HFF-Myc (cell line): ENCODE measurements at regions not wholly inside any gene's neighbourhood (a gene's known extent, or its start where the extent isn't known, plus 50 kb on each side); places are given as distances from the start of the nearest gene placed in this dataset.

Source experiments
- DNase-seq: peaks from one replicate; pipeline ENCODE4 v3.0.0-alpha.2; 2011; ENCODE audit warnings: low read depth; ENCODE audit errors: extremely low read depth
- H3K4me3 ChIP-seq: replicated peaks from 2 replicates; pipeline ENCODE4 v1.5.1; 2011; ENCODE audit warnings: low read depth, mild to moderate bottlenecking, control low read depth, low read length
- TF ChIP-seq, protein P1 (sequence below): IDR thresholded peaks from 2 replicates; pipeline ENCODE4 v1.5.1; 2012; ENCODE audit warnings: mild to moderate bottlenecking, low read depth, low read length, control low read depth; ENCODE audit errors: missing control alignments

DNA sequence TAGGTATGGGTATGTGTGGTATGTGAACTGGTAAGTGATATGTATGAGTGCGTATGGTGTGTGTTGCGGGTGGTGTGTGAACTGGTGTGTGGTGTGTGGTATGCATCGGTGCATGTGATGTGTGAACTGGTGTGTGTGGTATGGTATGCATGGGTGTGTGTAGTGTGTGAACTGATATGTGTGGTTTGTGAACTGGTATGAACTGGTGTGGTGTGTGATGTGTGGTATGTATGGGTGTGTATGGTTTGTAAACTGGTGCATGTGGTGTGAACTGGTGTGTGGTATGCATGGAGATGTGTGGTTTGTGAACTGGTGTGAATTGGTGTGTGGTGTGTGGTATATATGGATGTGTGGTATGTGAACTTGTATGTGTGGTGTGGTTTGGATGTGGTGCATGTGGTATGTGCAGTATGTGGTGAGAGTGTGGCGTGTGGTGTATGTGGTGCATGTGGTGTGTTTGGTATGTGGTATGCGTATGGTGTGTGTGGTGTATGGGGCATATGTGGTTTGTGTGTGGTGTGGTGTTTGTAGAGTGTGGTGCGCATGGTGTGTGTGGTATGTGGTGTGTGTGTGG, 208.9 kb upstream of the TNP1 start:
- TF ChIP-seq, protein P1, sequence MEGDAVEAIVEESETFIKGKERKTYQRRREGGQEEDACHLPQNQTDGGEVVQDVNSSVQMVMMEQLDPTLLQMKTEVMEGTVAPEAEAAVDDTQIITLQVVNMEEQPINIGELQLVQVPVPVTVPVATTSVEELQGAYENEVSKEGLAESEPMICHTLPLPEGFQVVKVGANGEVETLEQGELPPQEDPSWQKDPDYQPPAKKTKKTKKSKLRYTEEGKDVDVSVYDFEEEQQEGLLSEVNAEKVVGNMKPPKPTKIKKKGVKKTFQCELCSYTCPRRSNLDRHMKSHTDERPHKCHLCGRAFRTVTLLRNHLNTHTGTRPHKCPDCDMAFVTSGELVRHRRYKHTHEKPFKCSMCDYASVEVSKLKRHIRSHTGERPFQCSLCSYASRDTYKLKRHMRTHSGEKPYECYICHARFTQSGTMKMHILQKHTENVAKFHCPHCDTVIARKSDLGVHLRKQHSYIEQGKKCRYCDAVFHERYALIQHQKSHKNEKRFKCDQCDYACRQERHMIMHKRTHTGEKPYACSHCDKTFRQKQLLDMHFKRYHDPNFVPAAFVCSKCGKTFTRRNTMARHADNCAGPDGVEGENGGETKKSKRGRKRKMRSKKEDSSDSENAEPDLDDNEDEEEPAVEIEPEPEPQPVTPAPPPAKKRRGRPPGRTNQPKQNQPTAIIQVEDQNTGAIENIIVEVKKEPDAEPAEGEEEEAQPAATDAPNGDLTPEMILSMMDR = no peak
- no peak for DNase-seq
- H3K4me3 ChIP-seq = no peak overlapping the region

DNA sequence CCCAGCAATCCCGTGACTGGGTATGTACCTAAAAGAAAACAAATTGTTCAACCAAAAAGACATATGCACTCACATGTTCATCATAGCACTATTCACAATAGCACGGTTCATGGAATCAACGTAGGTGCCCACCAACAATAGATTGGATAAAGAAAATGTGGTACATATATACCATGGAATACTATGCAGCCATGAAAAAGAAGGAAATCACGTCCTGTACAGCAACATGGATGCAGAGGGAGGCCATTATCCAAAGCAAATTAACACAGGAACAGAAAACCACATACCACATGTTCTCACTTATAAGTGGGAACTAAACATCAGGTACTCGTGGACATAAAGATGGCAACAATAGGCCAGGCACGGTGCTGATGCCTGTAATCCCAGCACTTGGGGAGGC, 207.9 kb upstream of the TNP1 start:
- DNase-seq = no peak
- TF ChIP-seq, protein P1 = no peak
- H3K4me3 ChIP-seq = no peak overlapping the region

DNA sequence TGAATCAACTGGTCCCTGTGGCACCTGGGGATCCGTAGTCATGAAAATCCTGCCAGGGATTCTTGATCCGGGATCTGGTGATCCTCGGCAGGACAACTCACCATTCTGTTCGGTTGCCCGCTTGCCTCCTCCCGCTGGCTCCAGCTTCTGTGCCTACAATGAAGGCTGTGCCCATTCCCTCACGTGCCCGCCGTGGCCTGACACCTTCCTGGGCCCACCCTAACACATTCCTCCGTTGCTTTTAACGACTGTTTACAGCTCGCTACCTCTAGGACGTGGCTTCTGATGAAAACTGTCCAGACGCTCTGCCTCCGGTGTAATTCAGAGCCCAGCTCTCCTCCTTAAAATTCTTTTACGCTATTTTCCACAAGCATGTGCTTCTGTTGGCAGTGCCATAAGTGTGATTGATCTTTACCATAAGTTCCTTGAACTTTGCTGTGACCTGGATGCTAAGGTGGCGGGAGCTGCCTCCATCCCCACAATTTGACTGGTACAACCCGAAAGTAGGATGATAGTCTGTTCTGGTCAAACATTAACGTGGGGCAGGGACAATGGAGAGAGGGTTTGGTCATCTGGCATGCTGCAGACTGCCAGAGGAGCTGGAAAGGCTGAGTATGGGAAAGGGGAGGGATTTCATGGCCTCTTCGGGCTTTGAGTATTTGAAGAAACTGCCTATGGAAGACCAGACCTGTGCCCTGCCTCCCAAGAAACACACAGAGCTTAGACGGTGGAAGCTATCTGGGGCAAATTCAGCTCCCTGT, 206.8 kb upstream of the TNP1 start:
- DNase-seq = no peak
- H3K4me3 ChIP-seq = no peak overlapping the region
- TF ChIP-seq, protein P1 = no peak

DNA sequence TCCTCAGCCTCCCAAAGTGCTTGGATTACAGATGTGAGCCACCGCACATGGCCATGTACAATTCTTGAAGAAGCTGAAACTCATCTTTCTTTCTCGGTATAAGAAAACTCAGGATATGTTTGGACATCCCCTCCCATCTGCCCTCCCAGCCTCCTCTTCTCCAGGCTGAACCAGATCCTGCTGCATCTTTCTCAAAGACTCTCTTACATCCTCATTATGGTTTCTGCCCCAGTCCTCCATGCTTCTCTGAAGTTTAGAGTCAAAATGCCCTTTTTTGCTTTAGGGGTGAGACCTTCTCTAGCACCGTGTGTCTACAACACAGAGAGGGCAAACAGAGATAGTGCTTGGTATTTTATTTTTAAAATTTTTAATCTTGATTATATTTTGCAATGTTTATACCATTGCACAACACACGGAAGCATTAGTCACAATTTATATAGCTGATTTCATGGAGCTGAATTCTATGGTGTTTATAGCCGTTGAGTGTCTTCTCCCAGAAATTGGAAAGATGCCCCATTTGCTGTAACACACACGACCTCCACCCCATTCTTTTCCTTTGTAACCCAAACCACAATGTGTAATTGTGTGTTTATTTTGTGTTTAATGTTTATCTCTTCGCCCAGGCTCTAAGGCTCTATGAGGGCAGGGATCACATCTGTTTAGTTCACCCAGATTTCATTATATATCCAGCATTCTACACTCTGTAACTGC, 206.0 kb upstream of the TNP1 start:
- peak; percentile 93 for DNase-seq
- no peak overlapping the region for H3K4me3 ChIP-seq
- TF ChIP-seq, protein P1 = no peak

DNA sequence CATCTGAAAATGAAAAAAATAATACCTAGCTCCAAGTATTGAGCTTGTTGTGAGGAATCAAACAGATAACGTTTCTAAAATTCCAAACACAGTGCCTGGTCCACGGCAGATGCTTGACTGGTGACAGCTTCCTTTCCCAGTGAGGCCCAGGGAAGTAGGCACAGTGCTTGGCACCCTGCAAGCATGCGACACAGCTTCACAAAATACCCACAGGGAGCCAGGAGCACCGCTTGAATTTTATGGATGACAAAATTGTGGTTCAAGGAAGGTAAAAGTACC, 205.1 kb upstream of the TNP1 start:
- TF ChIP-seq, protein P1 = no peak
- no peak overlapping the region for H3K4me3 ChIP-seq

DNA sequence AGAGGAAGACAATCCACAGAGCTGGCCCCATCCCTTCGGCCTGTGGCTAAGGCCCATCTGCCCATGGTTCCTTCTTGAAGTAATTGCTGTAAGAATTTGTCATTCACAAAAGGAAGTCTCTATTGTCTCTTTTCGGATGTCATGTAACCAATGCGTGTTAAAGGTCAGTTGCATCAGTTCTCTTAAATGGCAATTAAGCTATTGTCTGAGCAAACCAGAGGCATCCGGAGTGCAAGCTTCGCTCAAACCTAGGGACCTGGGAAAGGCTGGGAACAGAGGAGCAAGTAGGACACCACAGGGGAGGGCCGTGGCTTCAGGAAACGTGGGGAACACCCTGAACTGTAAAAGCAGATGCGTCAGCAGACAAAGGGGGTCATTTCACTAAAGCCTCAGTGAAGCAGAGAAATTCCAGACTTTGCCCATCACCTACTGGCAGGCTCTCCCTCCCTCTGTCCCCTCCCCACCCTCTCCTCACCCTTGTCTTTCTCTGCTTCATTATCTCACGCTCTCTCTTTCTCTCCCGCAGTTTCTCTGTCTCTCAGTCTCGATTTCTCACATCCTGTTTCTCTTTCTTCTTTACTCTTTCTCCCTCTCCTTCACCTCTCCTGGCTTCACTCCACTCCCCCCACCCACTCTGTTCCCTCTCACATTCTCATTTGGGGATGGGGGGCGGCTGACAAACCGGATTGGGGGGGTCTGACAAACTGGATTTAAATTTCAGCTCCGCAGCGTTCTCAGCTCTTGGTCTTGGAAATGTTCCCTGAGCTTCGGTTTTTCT, 204.6 kb upstream of the TNP1 start:
- no peak for DNase-seq
- H3K4me3 ChIP-seq = no peak overlapping the region
- TF ChIP-seq, protein P1 = no peak

More for the DNA sequence above, 205.1 kb upstream of the TNP1 start:
- DNase-seq = no peak
